ENCODE measurements at regions not wholly inside any gene's neighbourhood (a gene's known extent, or its start where the extent isn't known, plus 50 kb on each side); places are given as distances from the start of the nearest gene placed in this dataset.

DNA sequence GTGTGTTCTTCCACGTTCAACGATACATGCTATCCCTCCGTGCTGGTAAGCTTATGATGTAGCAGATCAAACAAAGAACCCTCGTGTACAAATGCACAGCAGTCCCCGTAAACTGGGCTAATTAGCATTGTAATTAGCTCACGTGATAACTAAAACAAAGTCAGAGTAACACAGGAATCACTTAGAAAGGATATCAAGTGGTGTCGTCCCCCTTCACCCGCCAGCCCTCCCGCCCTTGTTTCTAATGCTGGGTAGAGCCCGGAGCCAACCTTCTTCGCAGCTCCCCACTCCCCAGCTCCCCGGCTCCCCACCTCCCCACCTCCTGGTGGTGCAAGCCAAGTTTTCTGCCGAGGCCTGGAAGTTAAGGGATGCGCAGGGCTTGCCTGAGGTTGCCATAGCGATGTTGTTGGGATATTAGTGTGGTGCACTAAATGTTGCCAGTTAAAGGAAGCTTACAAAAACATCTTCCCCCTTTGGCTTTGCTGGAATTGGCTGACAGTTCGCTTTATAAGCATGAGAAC is 357.9 kb upstream of the CCNH start:
- Histone ChIP-seq H3K4me1 (ENCODE audit: control insufficient read depth in 3 of 3, insufficient read depth in 2 of 3, low read depth in 1 of 3, low read length in 2 of 3) (no peaks in the 10 kb centered on the region), H3K27ac (ENCODE audit: low read depth in 1 of 3, low read length in 2 of 3) (no peak overlapping the region), H3K9me3 (ENCODE audit: control insufficient read depth in 2 of 2, insufficient read depth in 1 of 2, low read depth in 1 of 2, low read length in 1 of 2) (no peaks in the 10 kb centered on the region), H3K27me3 (ENCODE audit: control insufficient read depth in 3 of 3, insufficient read depth in 3 of 3, low read length in 3 of 3) (peaks cover 0 to 8% (median 0%) of the 10 kb centered on the region in 3 donors), H3K36me3 (ENCODE audit: control insufficient read depth in 3 of 3, insufficient read depth in 2 of 3, low read depth in 1 of 3, low read length in 3 of 3) (no peaks in the 10 kb centered on the region), H3K4me3 (ENCODE audit: low read depth in 1 of 3, low read length in 3 of 3) (no peak overlapping the region)
- WGBS, 3 donors, result 25 to 31% (median 27%) methylated on average over 16 of the region's 16 CpGs
- FAIRE-seq (no peak), DNase-seq (no peak)

DNA sequence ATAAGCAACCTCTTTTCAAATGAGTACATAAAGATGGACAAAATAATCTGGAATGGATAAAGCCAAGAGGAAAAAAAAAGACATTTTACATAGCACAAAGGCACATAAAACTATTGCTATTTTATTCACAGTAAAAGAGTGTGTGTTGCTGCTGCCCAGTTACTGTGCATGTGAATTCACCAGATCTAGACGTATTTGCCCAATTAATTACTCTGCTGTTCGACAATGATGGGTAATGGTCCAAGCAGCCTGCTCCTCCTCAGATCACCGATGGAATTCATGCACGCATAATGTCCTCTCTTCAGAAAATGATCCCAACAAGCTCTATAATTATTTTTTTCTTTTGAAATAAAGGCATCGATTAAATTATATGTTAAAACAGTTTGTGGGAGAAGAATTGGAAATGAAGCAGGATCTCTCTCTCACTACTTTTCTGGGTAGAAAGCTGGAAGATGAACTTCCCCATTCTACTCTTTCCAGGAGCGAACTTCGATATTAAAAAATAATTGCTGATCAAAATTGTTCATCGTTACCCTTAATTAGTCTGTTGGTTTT is 357.4 kb upstream of the CCNH start:
- Histone ChIP-seq H3K4me3 (ENCODE audit: low read depth in 1 of 3, low read length in 3 of 3) (no peak overlapping the region), H3K9me3 (ENCODE audit: control insufficient read depth in 2 of 2, insufficient read depth in 1 of 2, low read depth in 1 of 2, low read length in 1 of 2) (no peaks in the 10 kb centered on the region), H3K27ac (ENCODE audit: low read depth in 1 of 3, low read length in 2 of 3) (no peak overlapping the region), H3K4me1 (ENCODE audit: control insufficient read depth in 3 of 3, insufficient read depth in 2 of 3, low read depth in 1 of 3, low read length in 2 of 3) (no peaks in the 10 kb centered on the region), H3K36me3 (ENCODE audit: control insufficient read depth in 3 of 3, insufficient read depth in 2 of 3, low read depth in 1 of 3, low read length in 3 of 3) (no peaks in the 10 kb centered on the region), H3K27me3 (ENCODE audit: control insufficient read depth in 3 of 3, insufficient read depth in 3 of 3, low read length in 3 of 3) (peaks cover 0 to 8% (median 0%) of the 10 kb centered on the region in 3 donors)
- DNase-seq (no peak), FAIRE-seq (no peak)
- 78 to 80% (median 79%) methylated on average over 8 of the region's 8 CpGs for WGBS, 3 donors

DNA sequence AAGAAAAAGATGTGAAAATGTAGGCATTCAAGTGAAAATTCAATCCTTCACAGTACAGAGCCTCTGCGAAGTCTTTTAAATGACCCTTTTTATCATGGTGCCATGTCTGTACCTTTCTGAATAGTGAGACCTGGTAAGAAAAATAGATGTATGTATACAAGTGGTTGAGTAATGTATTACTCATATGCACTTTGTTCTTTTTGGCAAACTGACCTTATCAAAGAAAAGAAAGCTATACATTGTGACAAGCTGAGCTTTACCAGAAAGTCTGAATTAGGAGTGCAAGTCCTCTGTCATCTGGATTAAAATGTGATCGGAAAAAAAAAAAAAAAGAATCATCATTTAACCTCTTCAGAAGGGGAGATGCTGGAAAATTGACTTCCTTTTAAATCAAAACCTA is 356.4 kb upstream of the CCNH start:
- peaks cover 0 to 8% (median 0%) of the 10 kb centered on the region in 3 donors for H3K27me3 ChIP-seq (ENCODE audit: control insufficient read depth in 3 of 3, insufficient read depth in 3 of 3, low read length in 3 of 3)
- no peaks in the 10 kb centered on the region for H3K9me3 ChIP-seq (ENCODE audit: control insufficient read depth in 2 of 2, insufficient read depth in 1 of 2, low read depth in 1 of 2, low read length in 1 of 2)
- H3K36me3 ChIP-seq (ENCODE audit: control insufficient read depth in 3 of 3, insufficient read depth in 2 of 3, low read depth in 1 of 3, low read length in 3 of 3), result no peaks in the 10 kb centered on the region
- H3K27ac ChIP-seq (ENCODE audit: low read depth in 1 of 3, low read length in 2 of 3), result no peak overlapping the region
- FAIRE-seq (no peak), DNase-seq (no peak)
- H3K4me3 ChIP-seq (ENCODE audit: low read depth in 1 of 3, low read length in 3 of 3), result no peak overlapping the region
- H3K4me1 ChIP-seq (ENCODE audit: control insufficient read depth in 3 of 3, insufficient read depth in 2 of 3, low read depth in 1 of 3, low read length in 2 of 3), result no peaks in the 10 kb centered on the region
- WGBS, 3 donors, result 70 to 89% (median 76%) methylated on average over 2 of the region's 2 CpGs

DNA sequence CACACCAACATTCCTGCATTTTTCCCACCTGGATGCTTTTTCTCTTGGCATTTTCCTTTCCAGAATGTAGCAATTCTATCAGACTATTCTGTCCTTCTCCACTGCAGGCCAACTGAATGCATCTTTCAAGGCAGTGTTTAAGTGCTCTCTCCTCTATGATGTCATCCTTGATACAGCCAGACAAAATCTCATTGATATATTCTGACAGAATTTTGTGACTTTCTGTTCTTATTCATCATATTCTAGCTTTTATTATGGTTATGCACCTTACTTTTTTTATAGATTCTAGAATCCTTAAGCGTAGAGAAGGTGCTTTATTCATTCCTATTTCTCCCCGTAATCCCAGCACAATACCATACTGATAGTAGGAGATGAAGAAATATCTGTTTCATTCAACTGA is 355.5 kb upstream of the CCNH start:
- Histone ChIP-seq H3K9me3 (ENCODE audit: control insufficient read depth in 2 of 2, insufficient read depth in 1 of 2, low read depth in 1 of 2, low read length in 1 of 2) (no peaks in the 10 kb centered on the region), H3K36me3 (ENCODE audit: control insufficient read depth in 3 of 3, insufficient read depth in 2 of 3, low read depth in 1 of 3, low read length in 3 of 3) (no peaks in the 10 kb centered on the region), H3K27me3 (ENCODE audit: control insufficient read depth in 3 of 3, insufficient read depth in 3 of 3, low read length in 3 of 3) (peaks cover 0 to 8% (median 0%) of the 10 kb centered on the region in 3 donors), H3K4me1 (ENCODE audit: control insufficient read depth in 3 of 3, insufficient read depth in 2 of 3, low read depth in 1 of 3, low read length in 2 of 3) (no peaks in the 10 kb centered on the region), H3K27ac (ENCODE audit: low read depth in 1 of 3, low read length in 2 of 3) (no peak overlapping the region), H3K4me3 (ENCODE audit: low read depth in 1 of 3, low read length in 3 of 3) (no peak overlapping the region)
- DNase-seq (no peak), FAIRE-seq (no peak)
- WGBS, 3 donors, result 85 to 92% (median 90%) methylated on average over 2 of the region's 2 CpGs

DNA sequence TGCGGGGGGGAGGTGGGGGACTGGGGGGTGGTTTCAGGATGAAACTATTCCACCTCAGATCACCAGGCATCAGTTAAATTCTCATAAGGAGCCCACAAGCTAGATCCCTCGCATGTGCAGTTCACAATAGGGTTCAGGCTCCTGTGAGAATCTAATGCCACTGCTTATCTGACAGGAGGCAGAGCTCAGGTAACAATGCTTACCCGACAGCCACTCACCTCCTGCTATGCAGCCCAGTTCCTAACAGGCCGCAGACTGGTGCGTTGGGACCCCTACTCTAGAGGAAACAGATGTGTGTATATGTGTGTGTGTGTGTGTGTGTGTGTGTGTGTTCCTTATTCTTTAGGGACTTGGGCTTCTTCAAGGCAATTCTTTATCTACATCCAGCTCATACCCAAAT is 352.3 kb upstream of the CCNH start:
- Histone ChIP-seq H3K36me3 (ENCODE audit: control insufficient read depth in 3 of 3, insufficient read depth in 2 of 3, low read depth in 1 of 3, low read length in 3 of 3) (no peaks in the 10 kb centered on the region), H3K4me3 (ENCODE audit: low read depth in 1 of 3, low read length in 3 of 3) (no peak overlapping the region), H3K27me3 (ENCODE audit: control insufficient read depth in 3 of 3, insufficient read depth in 3 of 3, low read length in 3 of 3) (no peaks in the 10 kb centered on the region), H3K4me1 (ENCODE audit: control insufficient read depth in 3 of 3, insufficient read depth in 2 of 3, low read depth in 1 of 3, low read length in 2 of 3) (no peaks in the 10 kb centered on the region), H3K9me3 (ENCODE audit: control insufficient read depth in 2 of 2, insufficient read depth in 1 of 2, low read depth in 1 of 2, low read length in 1 of 2) (no peaks in the 10 kb centered on the region), H3K27ac (ENCODE audit: low read depth in 1 of 3, low read length in 2 of 3) (no peak overlapping the region)
- 45 to 51% (median 50%) methylated on average over 5 of the region's 5 CpGs for WGBS, 3 donors
- FAIRE-seq, result no peak
- no peak for DNase-seq

DNA sequence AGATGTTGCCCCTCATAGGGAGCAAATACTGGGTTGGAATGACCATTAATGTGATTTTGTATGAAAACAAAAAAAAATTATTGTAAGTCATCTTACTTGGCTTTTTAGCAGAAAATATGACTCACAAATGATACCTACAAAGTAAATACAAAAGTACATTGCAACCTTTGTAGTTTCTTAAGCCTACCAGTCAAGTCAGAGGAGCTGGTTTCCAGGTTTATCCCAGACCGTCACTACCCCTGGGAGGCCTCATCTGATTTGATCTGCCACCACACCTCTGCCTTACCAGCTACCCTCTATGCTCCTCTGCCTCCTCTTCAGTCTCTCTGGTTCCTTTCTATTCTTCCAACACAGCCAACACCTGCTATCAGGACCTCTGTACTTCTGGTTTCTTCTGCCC is 349.9 kb upstream of the CCNH start:
- Histone ChIP-seq H3K9me3 (ENCODE audit: control insufficient read depth in 2 of 2, insufficient read depth in 1 of 2, low read depth in 1 of 2, low read length in 1 of 2) (no peaks in the 10 kb centered on the region), H3K36me3 (ENCODE audit: control insufficient read depth in 3 of 3, insufficient read depth in 2 of 3, low read depth in 1 of 3, low read length in 3 of 3) (no peaks in the 10 kb centered on the region), H3K27ac (ENCODE audit: low read depth in 1 of 3, low read length in 2 of 3) (no peak overlapping the region), H3K4me1 (ENCODE audit: control insufficient read depth in 3 of 3, insufficient read depth in 2 of 3, low read depth in 1 of 3, low read length in 2 of 3) (no peaks in the 10 kb centered on the region), H3K27me3 (ENCODE audit: control insufficient read depth in 3 of 3, insufficient read depth in 3 of 3, low read length in 3 of 3) (no peaks in the 10 kb centered on the region), H3K4me3 (ENCODE audit: low read depth in 1 of 3, low read length in 3 of 3) (no peak overlapping the region)
- DNase-seq, result no peak
- 21 to 46% (median 26%) methylated on average over 1 of the region's 1 CpG for WGBS, 3 donors
- no peak for FAIRE-seq

DNA sequence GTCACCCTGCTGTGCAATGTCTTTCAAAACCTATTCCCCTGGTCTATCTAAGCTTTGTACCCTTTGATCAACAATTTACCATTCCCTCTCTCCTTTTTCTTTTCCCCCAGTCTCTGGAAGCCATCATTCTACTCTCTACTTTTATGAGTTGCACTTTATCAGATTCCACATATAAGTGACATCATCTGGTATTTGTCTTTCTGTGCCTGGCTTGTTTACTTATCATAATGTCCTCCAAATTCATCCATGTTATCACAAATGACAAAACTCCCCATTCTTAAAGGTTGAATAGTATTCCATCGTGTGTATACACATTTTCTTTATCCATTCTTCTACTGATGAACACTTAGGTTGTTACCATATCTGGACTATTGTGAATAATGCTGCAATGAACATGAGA is 344.2 kb upstream of the CCNH start:
- peaks cover 0 to 2% (median 0%) of the 10 kb centered on the region in 3 donors for H3K27me3 ChIP-seq (ENCODE audit: control insufficient read depth in 3 of 3, insufficient read depth in 3 of 3, low read length in 3 of 3)
- FAIRE-seq (no peak), DNase-seq (no peak)
- WGBS, 3 donors, result 50 to 78% (median 53%) methylated on average over 1 of the region's 1 CpG
- H3K36me3 ChIP-seq (ENCODE audit: control insufficient read depth in 3 of 3, insufficient read depth in 2 of 3, low read depth in 1 of 3, low read length in 3 of 3), result no peaks in the 10 kb centered on the region
- H3K9me3 ChIP-seq (ENCODE audit: control insufficient read depth in 2 of 2, insufficient read depth in 1 of 2, low read depth in 1 of 2, low read length in 1 of 2), result no peaks in the 10 kb centered on the region
- H3K4me1 ChIP-seq (ENCODE audit: control insufficient read depth in 3 of 3, insufficient read depth in 2 of 3, low read depth in 1 of 3, low read length in 2 of 3), result no peaks in the 10 kb centered on the region
- H3K27ac ChIP-seq (ENCODE audit: low read depth in 1 of 3, low read length in 2 of 3), result no peak overlapping the region
- no peak overlapping the region for H3K4me3 ChIP-seq (ENCODE audit: low read depth in 1 of 3, low read length in 3 of 3)

DNA sequence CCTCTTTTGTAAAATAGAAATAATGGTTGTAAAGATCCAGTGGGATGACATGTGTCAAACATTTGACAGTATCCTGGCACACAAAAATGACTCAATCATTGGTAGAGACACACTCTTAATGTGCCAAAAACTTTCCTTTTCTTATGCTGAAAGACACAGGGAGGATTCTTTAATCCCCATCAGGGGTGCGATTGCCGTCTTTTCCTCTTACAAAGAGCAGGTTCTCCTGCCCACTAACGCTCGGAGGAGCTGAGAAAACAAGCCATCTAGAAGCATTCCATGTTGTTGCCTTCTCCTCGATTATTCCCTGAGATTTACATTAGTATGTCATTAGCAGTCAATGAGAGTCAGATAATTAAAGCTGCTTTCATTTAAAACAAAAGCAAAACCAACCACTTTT is 342.6 kb upstream of the CCNH start:
- no peaks in the 10 kb centered on the region for H3K36me3 ChIP-seq (ENCODE audit: control insufficient read depth in 3 of 3, insufficient read depth in 2 of 3, low read depth in 1 of 3, low read length in 3 of 3)
- no peaks in the 10 kb centered on the region for H3K4me1 ChIP-seq (ENCODE audit: control insufficient read depth in 3 of 3, insufficient read depth in 2 of 3, low read depth in 1 of 3, low read length in 2 of 3)
- no peak overlapping the region for H3K27ac ChIP-seq (ENCODE audit: low read depth in 1 of 3, low read length in 2 of 3)
- no peak for DNase-seq
- no peaks in the 10 kb centered on the region for H3K9me3 ChIP-seq (ENCODE audit: control insufficient read depth in 2 of 2, insufficient read depth in 1 of 2, low read depth in 1 of 2, low read length in 1 of 2)
- WGBS, 3 donors, result 31 to 39% (median 38%) methylated on average over 5 of the region's 5 CpGs
- peaks cover 0 to 2% (median 0%) of the 10 kb centered on the region in 3 donors for H3K27me3 ChIP-seq (ENCODE audit: control insufficient read depth in 3 of 3, insufficient read depth in 3 of 3, low read length in 3 of 3)
- H3K4me3 ChIP-seq (ENCODE audit: low read depth in 1 of 3, low read length in 3 of 3), result no peak overlapping the region
- FAIRE-seq, result no peak
